Common myeloid progenitor, CD34-positive (primary cell): ENCODE measurements at regions not wholly inside any gene's neighbourhood (a gene's known extent, or its start where the extent isn't known, plus 50 kb on each side); places are given as distances from the start of the nearest gene placed in this dataset.

ENCODE experiments used
- CTCF ChIA-PET: fragments of 350-600 bp; sonication (Branson Sonifier 250); formaldehyde crosslinking; loops from one replicate; lab custom pipeline; 2021; ENCODE audit warnings: antibody characterized with exemption; lab: Charles Lee
- POLR2A ChIA-PET: fragments of 350-600 bp; sonication (Branson Sonifier 250); formaldehyde crosslinking; loops from one replicate; lab custom pipeline; 2021; ENCODE audit warnings: antibody characterized with exemption; lab: Charles Lee
- DNase-seq, 3 donors: peaks; one replicate each; pipeline versions ENCODE4 v3.0.0 to v3.0.0-alpha.2; 2013
- H3K27ac ChIP-seq, 2 experiments: 1 replicate in 1 of 2; 2 replicates in 1 of 2; pipeline ENCODE4 v1.7.0; 2013; ENCODE audit warnings: inconsistent platforms in 2 of 2, low read length in 2 of 2, mild to moderate bottlenecking in 2 of 2, low read depth in 1 of 2, moderate library complexity in 1 of 2; ENCODE audit not compliant: severe bottlenecking in 2 of 2, insufficient read depth in 1 of 2, poor library complexity in 1 of 2
- H3K27me3 ChIP-seq, 5 experiments: replicated peaks in 2 of 5; 1 replicate in 3 of 5; 2 replicates in 2 of 5; pipeline versions ENCODE4 v1.6.1 to v1.7.0; 2013; ENCODE audit warnings: low read length in 4 of 5, mild to moderate bottlenecking in 2 of 5, moderate library complexity in 2 of 5, inconsistent platforms in 1 of 5; ENCODE audit not compliant: insufficient read depth in 5 of 5, control insufficient read depth in 4 of 5
- H3K36me3 ChIP-seq, 4 experiments: 1 replicate in 2 of 4; 2 replicates in 2 of 4; pipeline versions ENCODE4 v1.6.1 to v1.7.0; 2013; ENCODE audit warnings: low read length in 3 of 4, control low read depth in 1 of 4, mild to moderate bottlenecking in 1 of 4; ENCODE audit not compliant: control insufficient read depth in 4 of 4, insufficient read depth in 4 of 4
- H3K4me1 ChIP-seq, 4 experiments: 1 replicate in 3 of 4; 2 replicates in 1 of 4; pipeline versions ENCODE4 v1.6.1 to v1.7.1; 2013; ENCODE audit warnings: low read length in 3 of 4, mild to moderate bottlenecking in 3 of 4, control low read depth in 1 of 4, inconsistent platforms in 1 of 4, moderate library complexity in 1 of 4; ENCODE audit not compliant: control insufficient read depth in 4 of 4, insufficient read depth in 4 of 4; ENCODE audit errors: control extremely low read depth in 1 of 4
- H3K4me3 ChIP-seq, 7 experiments: 1 replicate in 4 of 7; 2 replicates in 3 of 7; pipeline versions ENCODE4 v1.5.1 to v1.7.0; 2013; ENCODE audit warnings: mild to moderate bottlenecking in 7 of 7, low read length in 6 of 7, moderate library complexity in 6 of 7, inconsistent platforms in 2 of 7, low read depth in 2 of 7, control low read depth in 1 of 7; ENCODE audit not compliant: insufficient read depth in 4 of 7, control insufficient read depth in 1 of 7; ENCODE audit errors: extremely low read depth in 1 of 7
- H3K9me3 ChIP-seq, 5 experiments: 1 replicate in 4 of 5; 2 replicates in 1 of 5; pipeline versions ENCODE4 v1.6.1 to v1.7.1; 2013; ENCODE audit warnings: low read length in 4 of 5, mild to moderate bottlenecking in 2 of 5, inconsistent platforms in 1 of 5, low read depth in 1 of 5, moderate library complexity in 1 of 5; ENCODE audit not compliant: control insufficient read depth in 4 of 5, insufficient read depth in 2 of 5; ENCODE audit errors: control extremely low read depth in 1 of 5
- WGBS: methylation state at CpG from one replicate; pipeline ENCODE4 v1.1.5; 2013; ENCODE audit not compliant: insufficient coverage; 5-methylcytosine and 5-hydroxymethylcytosine counted together

GRCh38 chr5:90174236-90174635, 235.3 kb downstream of the CETN3 start:
- no peak for DNase-seq
- 100% methylated on average over 2 of the region's 4 CpGs for WGBS
- Histone ChIP-seq H3K4me3 (no peak overlapping the region), H3K36me3 (no peaks in the 10 kb centered on the region), H3K4me1 (peaks cover 0 to 4% (median 0%) of the 10 kb centered on the region in 4 experiments), H3K27me3 (no peaks in the 10 kb centered on the region), H3K9me3 (no peaks in the 10 kb centered on the region), H3K27ac (no peak overlapping the region)
- ChIA-PET POLR2A (no interaction called here), CTCF (no interaction called here)

DNA sequence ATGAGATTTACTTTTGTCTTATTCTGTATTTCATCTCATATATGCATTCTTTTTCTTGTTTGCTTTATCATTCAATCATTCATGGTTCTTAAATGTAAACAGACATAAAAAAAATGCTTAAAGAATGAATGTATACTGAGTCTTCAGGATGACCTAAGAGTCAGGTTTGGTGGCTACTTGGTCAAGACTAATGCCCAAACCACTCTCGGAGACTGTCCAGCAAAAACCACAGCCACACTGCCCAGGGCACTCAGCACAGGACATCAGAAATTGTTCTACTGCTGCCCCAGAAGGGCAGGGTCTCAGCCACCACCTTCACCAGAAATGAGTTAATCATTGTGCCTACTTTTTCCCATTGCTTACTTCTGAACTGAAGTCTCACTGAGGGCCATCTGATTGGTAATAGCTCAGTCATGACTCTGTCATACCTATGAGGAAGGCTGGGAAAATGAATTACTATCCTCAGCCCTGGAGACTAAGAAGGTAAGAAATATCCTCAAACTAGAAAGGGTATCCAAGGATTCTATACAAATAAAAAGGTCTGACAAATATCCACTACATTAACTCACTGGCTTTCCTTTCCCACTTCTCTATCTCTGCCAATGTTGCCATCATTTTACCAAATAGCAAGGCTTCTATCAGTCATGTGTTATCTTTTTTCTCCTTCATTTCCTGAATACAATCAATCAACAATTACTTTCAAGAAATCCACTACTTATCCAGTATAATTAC, 236.1 kb downstream of the CETN3 start:
- no peaks in the 10 kb centered on the region for H3K27me3 ChIP-seq
- H3K9me3 ChIP-seq, result no peaks in the 10 kb centered on the region
- H3K27ac ChIP-seq, result no peak overlapping the region
- no peak for DNase-seq
- ChIA-PET CTCF (no interaction called here), POLR2A (no interaction called here)
- peaks cover 0 to 4% (median 0%) of the 10 kb centered on the region in 4 experiments for H3K4me1 ChIP-seq
- WGBS, result no CpG with 5 or more reads among the region's 1 CpG
- H3K36me3 ChIP-seq, result no peaks in the 10 kb centered on the region
- no peak overlapping the region for H3K4me3 ChIP-seq

DNA sequence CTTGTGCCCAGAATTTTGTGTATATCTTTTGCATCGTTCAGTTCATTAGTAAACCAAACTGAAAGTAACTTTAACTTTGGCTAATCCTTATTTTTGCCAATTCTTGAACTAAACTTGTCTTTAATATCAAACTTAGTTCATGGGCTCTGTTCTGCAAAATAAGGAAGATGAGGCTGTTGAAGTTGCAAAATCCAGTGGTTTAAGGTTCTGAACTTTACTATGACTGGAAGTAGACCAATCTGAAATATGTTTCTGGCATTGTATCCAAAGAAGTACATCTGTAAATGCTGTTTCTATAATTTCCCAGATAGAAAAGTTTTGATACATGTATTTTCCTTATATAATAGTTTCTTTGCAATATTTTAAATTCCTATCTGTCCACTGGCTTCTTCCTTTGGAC, 238.1 kb downstream of the CETN3 start:
- Histone ChIP-seq H3K4me1 (peaks cover 0 to 4% (median 0%) of the 10 kb centered on the region in 4 experiments), H3K27ac (no peak overlapping the region), H3K9me3 (no peaks in the 10 kb centered on the region), H3K4me3 (no peak overlapping the region), H3K36me3 (no peaks in the 10 kb centered on the region), H3K27me3 (no peaks in the 10 kb centered on the region)
- POLR2A ChIA-PET, result no interaction called here
- CTCF ChIA-PET, result no interaction called here
- no CpG with 5 or more reads among the region's 1 CpG for WGBS
- no peak for DNase-seq

GRCh38 chr5:90170261-90170660, 239.3 kb downstream of the CETN3 start:
- ChIA-PET POLR2A (no interaction called here), CTCF (no interaction called here)
- 100% methylated on average over 1 of the region's 1 CpG for WGBS
- no peak overlapping the region for H3K27ac ChIP-seq
- no peak for DNase-seq
- H3K4me1 ChIP-seq, result peaks cover 0 to 4% (median 0%) of the 10 kb centered on the region in 4 experiments
- no peaks in the 10 kb centered on the region for H3K27me3 ChIP-seq
- no peaks in the 10 kb centered on the region for H3K36me3 ChIP-seq
- H3K4me3 ChIP-seq, result no peak overlapping the region
- no peaks in the 10 kb centered on the region for H3K9me3 ChIP-seq

DNA sequence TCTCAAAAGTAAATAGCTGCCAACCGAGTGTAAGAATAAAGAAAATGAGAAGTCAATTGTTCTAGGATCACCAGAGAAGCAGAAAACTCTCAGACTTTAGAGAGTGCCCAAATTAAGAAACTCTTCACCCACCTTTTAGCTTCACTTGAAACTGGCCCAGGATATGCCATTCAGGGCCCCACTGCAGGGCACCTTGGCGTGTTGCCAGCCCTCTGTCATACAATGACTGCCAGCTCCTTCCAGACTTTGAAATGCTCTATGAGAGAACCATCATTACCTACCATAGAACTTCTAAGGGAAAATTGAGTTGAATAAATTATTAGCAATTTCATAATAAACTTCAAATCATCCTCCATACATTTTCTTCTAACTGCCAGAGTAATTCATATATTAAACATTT, 240.5 kb downstream of the CETN3 start:
- Histone ChIP-seq H3K36me3 (no peaks in the 10 kb centered on the region), H3K27ac (no peak overlapping the region), H3K4me3 (no peak overlapping the region), H3K27me3 (no peaks in the 10 kb centered on the region), H3K4me1 (peaks cover 0 to 4% (median 0%) of the 10 kb centered on the region in 4 experiments), H3K9me3 (no peaks in the 10 kb centered on the region)
- DNase-seq, result no peak
- ChIA-PET POLR2A (no interaction called here), CTCF (no interaction called here)
- WGBS, result 100% methylated on average over 1 of the region's 2 CpGs

DNA sequence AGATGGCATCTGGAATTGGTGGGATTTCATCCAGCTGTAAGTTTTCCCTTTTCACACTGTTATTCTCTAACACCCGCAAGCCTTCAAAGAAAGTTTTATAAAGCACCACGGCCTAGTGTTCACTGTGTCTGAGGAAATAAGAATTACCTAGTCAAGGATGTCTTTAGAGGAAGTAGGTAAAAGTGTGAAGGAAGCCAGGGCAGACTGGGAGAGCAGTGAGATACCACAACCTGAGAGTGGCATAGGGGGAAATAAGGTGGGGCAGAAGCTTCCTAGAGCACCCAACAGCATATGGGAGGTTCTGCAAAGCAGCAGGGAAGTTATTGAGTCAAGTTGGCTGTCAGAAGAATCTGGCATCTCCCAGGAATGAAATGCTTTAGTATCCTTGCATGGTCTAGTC, 241.2 kb downstream of the CETN3 start:
- no peaks in the 10 kb centered on the region for H3K27me3 ChIP-seq
- no peaks in the 10 kb centered on the region for H3K9me3 ChIP-seq
- CTCF ChIA-PET, result interaction anchor here (1.5 kb wide), 1 partner anchor 15 kb away, joined by 3 read pairs; no protein-coding TSS in a partner anchor
- no peak for DNase-seq
- H3K4me3 ChIP-seq, result no peak overlapping the region
- peaks cover 0 to 4% (median 0%) of the 10 kb centered on the region in 4 experiments for H3K4me1 ChIP-seq
- H3K36me3 ChIP-seq, result no peaks in the 10 kb centered on the region
- WGBS, result 100% methylated on average over 1 of the region's 2 CpGs
- POLR2A ChIA-PET, result no interaction called here
- no peak overlapping the region for H3K27ac ChIP-seq

GRCh38 chr5:90166816-90167215, 242.7 kb downstream of the CETN3 start:
- H3K4me3 ChIP-seq, result no peak overlapping the region
- no peaks in the 10 kb centered on the region for H3K36me3 ChIP-seq
- H3K27me3 ChIP-seq, result no peaks in the 10 kb centered on the region
- H3K27ac ChIP-seq, result no peak overlapping the region
- H3K4me1 ChIP-seq, result peaks cover 0 to 4% (median 0%) of the 10 kb centered on the region in 4 experiments
- H3K9me3 ChIP-seq, result no peaks in the 10 kb centered on the region
- DNase-seq, result no peak
- POLR2A ChIA-PET, result no interaction called here
- CTCF ChIA-PET, result interaction anchor here (1.5 kb wide), 1 partner anchor 14 kb away, joined by 3 read pairs; no protein-coding TSS in a partner anchor
